ENCODE measurements at regions not wholly inside any gene's neighbourhood (a gene's known extent, or its start where the extent isn't known, plus 50 kb on each side); places are given as distances from the start of the nearest gene placed in this dataset.

DNA sequence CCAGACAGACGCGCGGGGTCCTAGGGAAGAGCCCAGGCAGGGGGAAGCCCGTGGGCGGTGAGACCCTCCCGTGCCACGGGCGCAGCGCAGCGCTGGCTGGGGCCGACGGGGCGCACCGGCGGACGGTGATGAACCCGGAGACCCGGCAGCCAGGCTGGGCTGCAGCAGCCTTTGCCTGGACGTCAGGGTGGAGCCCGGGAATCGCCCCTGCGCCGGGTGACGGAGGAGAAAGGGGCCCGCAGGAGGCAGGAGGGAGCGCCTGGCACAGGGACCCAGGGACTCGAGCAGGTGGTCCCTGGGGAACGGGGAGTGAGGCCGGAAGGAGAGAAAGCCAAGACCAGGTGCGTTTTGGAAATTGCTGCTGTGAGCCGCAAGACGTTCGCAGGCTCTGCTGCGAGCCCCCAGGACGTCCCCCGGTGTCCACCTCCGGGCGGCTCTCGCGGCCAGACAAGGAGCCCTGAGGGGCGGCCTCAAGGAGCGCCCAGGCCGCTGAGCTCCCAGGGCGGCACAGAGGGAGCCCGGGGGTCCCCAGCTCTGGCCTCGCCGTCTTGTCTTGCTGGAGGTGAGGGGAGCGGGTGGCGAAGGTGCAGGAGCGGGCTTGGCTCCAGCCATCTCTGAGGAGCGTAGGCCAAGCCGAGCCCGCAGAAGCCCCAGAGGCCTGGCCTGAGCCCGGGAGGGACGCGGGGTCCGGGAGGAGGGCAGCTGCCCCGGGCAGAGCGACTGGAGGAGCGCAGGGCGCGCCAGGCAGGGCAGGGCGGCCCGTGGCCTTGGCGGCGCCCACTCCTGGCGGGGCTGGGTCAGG, 191.2 kb upstream of the PDE10A start:
- DNase-seq, result peak; percentile 42
- no peak overlapping the region for H3K27ac Mint-ChIP-seq
- H3K36me3 Mint-ChIP-seq (ENCODE audit: low read depth), result no peaks in the 10 kb centered on the region
- TF ChIP-seq, protein P1, sequence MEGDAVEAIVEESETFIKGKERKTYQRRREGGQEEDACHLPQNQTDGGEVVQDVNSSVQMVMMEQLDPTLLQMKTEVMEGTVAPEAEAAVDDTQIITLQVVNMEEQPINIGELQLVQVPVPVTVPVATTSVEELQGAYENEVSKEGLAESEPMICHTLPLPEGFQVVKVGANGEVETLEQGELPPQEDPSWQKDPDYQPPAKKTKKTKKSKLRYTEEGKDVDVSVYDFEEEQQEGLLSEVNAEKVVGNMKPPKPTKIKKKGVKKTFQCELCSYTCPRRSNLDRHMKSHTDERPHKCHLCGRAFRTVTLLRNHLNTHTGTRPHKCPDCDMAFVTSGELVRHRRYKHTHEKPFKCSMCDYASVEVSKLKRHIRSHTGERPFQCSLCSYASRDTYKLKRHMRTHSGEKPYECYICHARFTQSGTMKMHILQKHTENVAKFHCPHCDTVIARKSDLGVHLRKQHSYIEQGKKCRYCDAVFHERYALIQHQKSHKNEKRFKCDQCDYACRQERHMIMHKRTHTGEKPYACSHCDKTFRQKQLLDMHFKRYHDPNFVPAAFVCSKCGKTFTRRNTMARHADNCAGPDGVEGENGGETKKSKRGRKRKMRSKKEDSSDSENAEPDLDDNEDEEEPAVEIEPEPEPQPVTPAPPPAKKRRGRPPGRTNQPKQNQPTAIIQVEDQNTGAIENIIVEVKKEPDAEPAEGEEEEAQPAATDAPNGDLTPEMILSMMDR (IDR thresholded peaks at IDR 0.05), result no peak
- H3K4me3 Mint-ChIP-seq, result peak overlapping the region; percentile 52
- peaks cover 11% of the 10 kb centered on the region for H3K4me1 Mint-ChIP-seq
- H3K27me3 Mint-ChIP-seq (ENCODE audit: low read depth, poor library complexity), result peaks cover 86% of the 10 kb centered on the region
- no peaks in the 10 kb centered on the region for H3K9me3 Mint-ChIP-seq

DNA sequence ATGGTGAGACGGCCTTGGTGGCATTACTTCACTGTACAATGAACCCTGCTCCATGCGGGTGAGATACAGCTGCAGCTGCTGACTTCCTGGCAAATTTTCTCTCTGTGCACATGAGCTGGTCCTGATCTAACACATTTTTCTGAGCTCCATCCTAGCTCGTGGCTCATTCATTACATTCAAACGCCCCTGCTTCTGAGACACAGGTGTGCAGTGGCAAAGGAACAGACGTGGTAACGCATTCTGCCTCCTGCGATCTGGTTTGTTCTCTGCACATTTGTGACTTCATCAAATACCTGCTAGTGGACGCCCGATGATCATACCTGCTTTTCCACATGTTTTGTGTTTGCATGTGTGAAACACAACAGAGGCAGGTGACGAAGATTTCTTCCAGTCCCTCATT, 189.6 kb upstream of the PDE10A start:
- Mint-ChIP-seq H3K4me1 (peaks cover 27% of the 10 kb centered on the region), H3K9me3 (no peaks in the 10 kb centered on the region), H3K4me3 (no peak overlapping the region), H3K27me3 (ENCODE audit: low read depth, poor library complexity) (peaks cover 71% of the 10 kb centered on the region), H3K27ac (no peak overlapping the region), H3K36me3 (ENCODE audit: low read depth) (no peaks in the 10 kb centered on the region)
- no peak for DNase-seq
- TF ChIP-seq, protein P1 (IDR thresholded peaks at IDR 0.05), result no peak

DNA sequence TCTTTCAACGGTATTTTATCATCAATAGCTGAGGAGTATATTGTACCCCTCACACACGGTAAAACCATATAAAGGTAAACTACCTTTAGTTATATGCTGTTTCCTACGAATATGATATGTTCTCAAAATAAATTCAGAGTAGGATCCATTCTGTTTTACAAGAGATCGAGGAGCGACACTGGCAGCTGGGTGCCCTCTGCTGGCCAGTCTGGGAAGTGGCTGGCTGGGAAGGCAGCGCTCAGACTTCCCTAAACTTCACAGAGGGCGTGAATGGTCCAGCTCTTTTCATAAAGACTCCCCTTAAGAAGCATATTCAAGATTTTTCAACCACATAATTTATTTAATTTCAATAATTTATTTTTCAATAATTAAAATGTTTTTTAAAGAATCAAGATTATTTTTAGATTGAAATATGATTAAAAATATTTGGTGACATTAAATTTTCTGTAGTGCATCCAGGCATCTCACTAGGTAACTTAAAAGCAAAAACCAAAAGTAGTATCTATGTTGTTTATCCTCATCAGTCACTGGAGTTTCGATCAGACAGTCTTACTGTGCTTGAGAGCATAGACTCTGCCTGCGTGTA, 187.5 kb upstream of the PDE10A start:
- Mint-ChIP-seq H3K27ac (no peak overlapping the region), H3K4me3 (peak overlapping the region; percentile 73), H3K27me3 (ENCODE audit: low read depth, poor library complexity) (peaks cover 54% of the 10 kb centered on the region), H3K4me1 (peaks cover 48% of the 10 kb centered on the region), H3K36me3 (ENCODE audit: low read depth) (no peaks in the 10 kb centered on the region), H3K9me3 (no peaks in the 10 kb centered on the region)
- DNase-seq, result peak; percentile 85
- TF ChIP-seq, protein P1 (IDR thresholded peaks at IDR 0.05), result peak; percentile 100

DNA sequence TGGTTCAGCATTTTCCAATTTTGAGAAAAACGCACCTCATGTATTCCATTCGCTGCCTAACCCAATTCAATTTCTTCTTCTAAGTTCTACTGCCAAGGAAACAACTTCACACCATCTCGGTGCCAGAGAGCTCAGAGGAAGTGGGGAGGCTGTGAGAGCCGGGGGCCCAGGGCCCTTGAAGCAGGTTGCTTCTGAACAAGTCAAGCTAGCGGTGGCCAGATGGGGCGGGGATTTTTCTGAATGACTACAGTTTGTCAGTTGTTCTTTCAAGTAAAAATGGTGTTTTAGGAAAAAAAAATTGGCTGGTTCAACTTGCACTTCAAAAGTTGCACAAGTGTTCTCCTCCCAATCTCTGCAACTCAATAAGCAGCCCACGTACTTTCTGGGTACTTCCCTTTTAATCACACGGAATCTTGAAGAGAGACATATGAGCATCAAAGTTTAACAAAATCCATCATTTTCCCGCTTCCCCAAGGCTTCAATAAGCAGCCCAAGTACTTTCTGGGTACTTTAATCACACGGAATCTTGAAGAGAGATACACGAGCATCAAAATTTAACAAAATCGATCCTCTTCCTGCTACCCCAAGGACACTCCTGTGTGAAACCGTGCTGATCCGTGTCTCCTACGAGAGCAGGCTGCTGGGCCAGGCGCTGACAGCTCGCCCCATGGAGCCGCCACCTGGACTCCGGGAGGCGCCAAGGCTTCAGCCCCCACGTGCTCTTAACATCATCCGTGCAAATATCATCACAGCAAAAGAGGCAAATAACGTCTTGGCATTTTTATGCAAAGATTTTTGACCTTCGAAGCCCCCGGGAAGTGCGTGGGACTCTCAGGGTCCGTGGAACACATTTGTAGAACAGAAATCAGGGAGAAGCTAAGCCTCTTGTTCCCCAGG, 186.7 kb upstream of the PDE10A start:
- no peaks in the 10 kb centered on the region for H3K9me3 Mint-ChIP-seq
- DNase-seq, result no peak
- TF ChIP-seq, protein P1 (IDR thresholded peaks at IDR 0.05), result no peak
- H3K36me3 Mint-ChIP-seq (ENCODE audit: low read depth), result no peaks in the 10 kb centered on the region
- H3K4me3 Mint-ChIP-seq, result peak overlapping the region; percentile 73
- peaks cover 56% of the 10 kb centered on the region for H3K4me1 Mint-ChIP-seq
- H3K27ac Mint-ChIP-seq, result peak overlapping the region; percentile 76
- peaks cover 46% of the 10 kb centered on the region for H3K27me3 Mint-ChIP-seq (ENCODE audit: low read depth, poor library complexity)

DNA sequence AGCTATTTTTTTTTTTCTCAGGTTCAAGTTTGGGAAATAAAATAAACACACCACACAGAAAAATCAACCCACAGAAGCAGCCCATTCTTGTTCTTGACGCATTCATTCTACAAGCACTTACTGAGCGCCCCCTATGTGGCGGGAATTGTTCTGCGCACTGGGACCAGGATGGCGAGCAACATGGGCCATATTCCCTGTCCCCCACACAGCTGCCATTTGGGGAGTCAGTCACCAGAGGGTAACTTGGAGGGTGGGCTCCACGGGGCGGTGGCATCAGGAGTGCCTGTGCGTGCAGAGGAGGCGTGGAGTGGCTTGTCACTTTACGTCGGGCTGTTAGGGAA, 185.0 kb upstream of the PDE10A start:
- TF ChIP-seq, protein P1 (IDR thresholded peaks at IDR 0.05), result peak; percentile 19
- H3K27me3 Mint-ChIP-seq (ENCODE audit: low read depth, poor library complexity), result peaks cover 38% of the 10 kb centered on the region
- no peak overlapping the region for H3K4me3 Mint-ChIP-seq
- H3K27ac Mint-ChIP-seq, result no peak overlapping the region
- peaks cover 70% of the 10 kb centered on the region for H3K4me1 Mint-ChIP-seq
- DNase-seq, result no peak
- no peaks in the 10 kb centered on the region for H3K9me3 Mint-ChIP-seq
- H3K36me3 Mint-ChIP-seq (ENCODE audit: low read depth), result no peaks in the 10 kb centered on the region
